SK-N-MC (cell line): ENCODE measurements at regions not wholly inside any gene's neighbourhood (a gene's known extent, or its start where the extent isn't known, plus 50 kb on each side); places are given as distances from the start of the nearest gene placed in this dataset.

Experiments used
- EZH2 ChIP-seq: fragments of 200-600 bp; sonication (generic); IDR thresholded peaks from one replicate; pipeline ENCODE4 v1.6.1; 2017; ENCODE audit warnings: antibody characterized with exemption
- POLR2AphosphoS5 ChIP-seq: IDR thresholded peaks from 2 replicates; pipeline ENCODE4 v1.6.1; 2012; ENCODE audit warnings: mild to moderate bottlenecking, low read depth, low read length, borderline replicate concordance

DNA sequence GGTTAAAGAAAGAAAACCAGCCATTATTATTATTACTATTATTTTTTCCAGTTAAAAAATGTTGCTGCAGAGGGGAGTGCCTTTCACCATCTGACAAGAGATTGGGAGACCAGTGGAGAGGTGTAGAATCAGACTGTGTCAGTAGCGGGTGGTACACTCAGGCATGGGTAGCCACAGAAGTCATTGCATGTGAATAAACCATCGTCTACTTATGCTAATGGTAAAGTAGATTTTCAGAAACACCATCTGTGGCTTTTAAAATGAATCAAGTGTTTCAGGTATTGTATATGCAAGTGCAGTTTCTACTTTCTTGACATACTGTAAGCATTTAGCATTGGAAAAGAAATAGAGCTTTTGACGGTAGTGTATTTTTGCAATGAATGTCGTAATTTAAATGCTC lies 131.5 kb upstream of the SP8 start:
- TF ChIP-seq POLR2AphosphoS5 (no peak), EZH2 (no peak)
